NB4 (cell line): ENCODE measurements at regions not wholly inside any gene's neighbourhood (a gene's known extent, or its start where the extent isn't known, plus 50 kb on each side); places are given as distances from the start of the nearest gene placed in this dataset.

Experiments
- CTCF ChIP-seq: IDR thresholded peaks from one replicate; pipeline ENCODE4 v1.5.1; 2012; ENCODE audit warnings: low read depth, low read length
- MYC ChIP-seq: IDR thresholded peaks from 2 replicates; pipeline ENCODE4 v1.6.1; 2011; ENCODE audit warnings: low read depth, low read length
- POLR2A ChIP-seq: IDR thresholded peaks from 2 replicates; pipeline ENCODE4 v1.6.1; 2011; ENCODE audit warnings: mild to moderate bottlenecking; ENCODE audit not compliant: insufficient read length; ENCODE audit errors: extremely low read depth
- TF ChIP-seq, protein P1 (sequence below): IDR thresholded peaks from 2 replicates; pipeline ENCODE4 v1.6.1; 2011; ENCODE audit warnings: low read depth, low read length

DNA sequence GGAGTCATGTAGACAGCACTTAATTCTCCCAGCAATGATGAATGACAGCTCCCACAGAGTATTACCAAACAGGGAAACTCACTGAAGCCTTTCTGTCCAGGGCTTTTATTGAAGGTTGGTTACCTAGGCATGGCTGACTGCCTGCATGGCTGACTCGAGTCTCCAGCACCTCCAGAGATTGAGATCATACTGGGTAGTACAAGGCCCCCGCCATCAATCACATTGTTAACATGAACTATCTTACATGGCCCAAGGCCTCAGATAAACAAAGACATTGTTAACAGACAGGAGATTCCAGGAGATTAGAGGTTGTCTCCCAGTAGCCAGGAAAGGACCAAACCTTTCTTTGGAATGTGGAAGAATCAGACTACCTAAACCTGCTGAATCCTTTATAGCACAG is 128.3 kb upstream of the LSM14A start:
- TF ChIP-seq CTCF (no peak), POLR2A (no peak), MYC (no peak)
- TF ChIP-seq, protein P1, sequence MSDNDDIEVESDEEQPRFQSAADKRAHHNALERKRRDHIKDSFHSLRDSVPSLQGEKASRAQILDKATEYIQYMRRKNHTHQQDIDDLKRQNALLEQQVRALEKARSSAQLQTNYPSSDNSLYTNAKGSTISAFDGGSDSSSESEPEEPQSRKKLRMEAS: no peak
